SK-N-SH (cell line): ENCODE measurements at regions not wholly inside any gene's neighbourhood (a gene's known extent, or its start where the extent isn't known, plus 50 kb on each side); places are given as distances from the start of the nearest gene placed in this dataset.
"Not testable (repeated sequence)": the region's sequence is repeated elsewhere in the genome, so short reads cannot be mapped to it uniquely, and the experiment has no call there.

Source experiments
- CTCF ChIA-PET: fragments of 300-600, 350-600 bp; formaldehyde crosslinking; extraction: SDS; loops from one replicate; lab custom pipeline; 2021; lab: Yijun Ruan, JAX
- POLR2A ChIA-PET: fragments of 350-600 bp; sonication (Branson Sonifier 250); formaldehyde crosslinking; extraction: SDS; loops from one replicate; lab custom pipeline; 2020; ENCODE audit warnings: antibody characterized with exemption, inconsistent platforms; lab: Yijun Ruan, JAX
- DNase-seq: peaks from one replicate; pipeline ENCODE4 v3.0.0; 2012
- H2AFZ ChIP-seq: fragments of 200-600 bp; sonication (generic); 2 replicates; pipeline ENCODE4 v1.8.1; 2016; ENCODE audit warnings: antibody characterized with exemption, mild to moderate bottlenecking, low read depth
- H3F3A ChIP-seq: fragments of 200-600 bp; sonication (generic); replicated peaks from 2 replicates; pipeline ENCODE3; 2016; ENCODE audit warnings: antibody characterized with exemption, mild to moderate bottlenecking; ENCODE audit not compliant: insufficient read depth
- H3K27ac ChIP-seq, 2 experiments: fragments of 200-500 bp in 1 of 2; fragments of 200-600 bp in 1 of 2; sonication (Bioruptor generic) in 1 of 2; sonication (generic), shearing (Covaris generic) in 1 of 2; 2 replicates each; pipeline versions ENCODE4 v1.5.1 to v1.6.1; 2014 to 2016; ENCODE audit warnings: low read depth in 2 of 2, inconsistent platforms in 1 of 2, low read length in 1 of 2, mild to moderate bottlenecking in 1 of 2, mixed read lengths in 1 of 2
- H3K27me3 ChIP-seq: fragments of 200-600 bp; sonication (generic), shearing (Covaris generic); 2 replicates; pipeline ENCODE4 v1.6.1; 2016; ENCODE audit warnings: mixed run types; ENCODE audit not compliant: insufficient read depth
- H3K36me3 ChIP-seq, 2 experiments: fragments of 200-500 bp in 1 of 2; fragments of 200-600 bp in 1 of 2; sonication (Bioruptor generic) in 1 of 2; sonication (generic) in 1 of 2; replicated peaks in 1 of 2; 2 replicates each; pipeline versions ENCODE3 to v1.5.1; 2014 to 2016; ENCODE audit warnings: low read length in 1 of 2, mild to moderate bottlenecking in 1 of 2; ENCODE audit not compliant: insufficient read depth in 2 of 2, control insufficient read depth in 1 of 2
- H3K4me1 ChIP-seq, 2 experiments: fragments of 200-500 bp in 1 of 2; fragments of 200-600 bp in 1 of 2; sonication (Bioruptor generic) in 1 of 2; sonication (generic), shearing (Covaris generic) in 1 of 2; 2 replicates each; pipeline versions ENCODE4 v1.5.1 to v1.6.1; 2014 to 2016; ENCODE audit warnings: low read depth in 1 of 2, low read length in 1 of 2, mixed run types in 1 of 2; ENCODE audit not compliant: insufficient read depth in 2 of 2, control insufficient read depth in 1 of 2
- H3K4me2 ChIP-seq: fragments of 200-600 bp; sonication (generic), shearing (Covaris generic); 2 replicates; pipeline ENCODE4 v1.6.1; 2017; ENCODE audit warnings: mixed run types
- H3K4me3 ChIP-seq, 2 experiments: fragments of 200-500 bp in 1 of 2; fragments of 200-600 bp in 1 of 2; sonication (Bioruptor generic) in 1 of 2; sonication (generic), shearing (Covaris generic) in 1 of 2; 2 replicates each; pipeline versions ENCODE4 v1.5.1 to v1.8.1; 2014 to 2016; ENCODE audit warnings: low read depth in 2 of 2, inconsistent platforms in 1 of 2, low read length in 1 of 2, mild to moderate bottlenecking in 1 of 2, mixed read lengths in 1 of 2, moderate library complexity in 1 of 2
- H3K79me2 ChIP-seq: fragments of 200-600 bp; sonication (generic); 2 replicates; pipeline ENCODE4 v1.8.1; 2017; ENCODE audit warnings: mild to moderate bottlenecking; ENCODE audit not compliant: insufficient read depth
- H3K9ac ChIP-seq: fragments of 200-600 bp; sonication (generic); 2 replicates; pipeline ENCODE4 v1.6.1; 2017; ENCODE audit warnings: mixed run types
- H3K9me2 ChIP-seq: fragments of 200-600 bp; sonication (generic); 2 replicates; pipeline ENCODE4 v1.6.1; 2017; ENCODE audit warnings: mixed run types
- H3K9me3 ChIP-seq: fragments of 200-600 bp; sonication (generic); 2 replicates; pipeline ENCODE4 v1.6.1; 2017; ENCODE audit warnings: mixed run types, mild to moderate bottlenecking, moderate library complexity
- H4K20me1 ChIP-seq: fragments of 200-600 bp; sonication (generic); 2 replicates; pipeline ENCODE4 v1.6.1; 2017; ENCODE audit warnings: mild to moderate bottlenecking, mixed run types; ENCODE audit not compliant: insufficient read depth
- CHD2 ChIP-seq: fragments of 150-350 bp; IDR thresholded peaks from 2 replicates; pipeline ENCODE4 v1.6.1; 2018; ENCODE audit warnings: low read length; ENCODE audit not compliant: partially characterized antibody
- ELF1 ChIP-seq: IDR thresholded peaks from 2 replicates; pipeline ENCODE4 v1.4.0; 2012
- EP300 ChIP-seq, 2 experiments: IDR thresholded peaks; 2 replicates each; pipeline versions ENCODE4 v1.4.0 to v1.6.1; 2012; ENCODE audit warnings: borderline replicate concordance in 1 of 2, low read depth in 1 of 2, low read length in 1 of 2
- FOSL2 ChIP-seq: IDR thresholded peaks from 2 replicates; pipeline ENCODE4 v1.4.0; 2012; ENCODE audit warnings: low read depth, mild to moderate bottlenecking, moderate library complexity, borderline replicate concordance
- FOXJ3 ChIP-seq: sonication (generic); formaldehyde crosslinking; IDR thresholded peaks from 2 replicates; pipeline ENCODE4 v1.5.1; 2020; ENCODE audit warnings: mild to moderate bottlenecking, missing genetic modification reagents
- NFIC ChIP-seq: IDR thresholded peaks from 2 replicates; pipeline ENCODE4 v1.4.0; 2012; ENCODE audit warnings: borderline replicate concordance
- NRF1 ChIP-seq: IDR thresholded peaks from 2 replicates; pipeline ENCODE4 v1.6.1; 2012; ENCODE audit warnings: low read depth, mild to moderate bottlenecking, low read length
- POLR2AphosphoS5 ChIP-seq: IDR thresholded peaks from 2 replicates; pipeline ENCODE4 v1.6.1; 2012; ENCODE audit warnings: low read depth, low read length
- RCOR1 ChIP-seq: fragments of 150-350 bp; IDR thresholded peaks from 2 replicates; pipeline ENCODE4 v1.6.1; 2017; ENCODE audit warnings: antibody characterized with exemption, low read length
- SIN3A ChIP-seq: IDR thresholded peaks from 2 replicates; pipeline ENCODE4 v1.6.1; 2012; ENCODE audit warnings: low read depth, mild to moderate bottlenecking, low read length, moderate library complexity, borderline replicate concordance
- SMC3 ChIP-seq: IDR thresholded peaks from 2 replicates; pipeline ENCODE4 v1.6.1; 2012; ENCODE audit warnings: low read depth, low read length, improper control_type of control experiment
- TAF1 ChIP-seq: IDR thresholded peaks from 2 replicates; pipeline ENCODE4 v1.6.1; 2012; ENCODE audit warnings: low read depth, mild to moderate bottlenecking, low read length, moderate library complexity, borderline replicate concordance
- YY1 ChIP-seq: IDR thresholded peaks from 2 replicates; pipeline ENCODE4 v1.4.0; 2012; ENCODE audit warnings: low read depth, mild to moderate bottlenecking
- WGBS: methylation state at CpG from one replicate; pipeline ENCODE4 v1.1.6; 2017; ENCODE audit warnings: low lambda C conversion rate; 5-methylcytosine and 5-hydroxymethylcytosine counted together
- TF ChIP-seq, protein P1 (sequence below): fragments of 150-350 bp; IDR thresholded peaks from 2 replicates; pipeline ENCODE4 v1.6.1; 2017; ENCODE audit warnings: antibody characterized with exemption, low read length, low read depth, borderline replicate concordance

DNA sequence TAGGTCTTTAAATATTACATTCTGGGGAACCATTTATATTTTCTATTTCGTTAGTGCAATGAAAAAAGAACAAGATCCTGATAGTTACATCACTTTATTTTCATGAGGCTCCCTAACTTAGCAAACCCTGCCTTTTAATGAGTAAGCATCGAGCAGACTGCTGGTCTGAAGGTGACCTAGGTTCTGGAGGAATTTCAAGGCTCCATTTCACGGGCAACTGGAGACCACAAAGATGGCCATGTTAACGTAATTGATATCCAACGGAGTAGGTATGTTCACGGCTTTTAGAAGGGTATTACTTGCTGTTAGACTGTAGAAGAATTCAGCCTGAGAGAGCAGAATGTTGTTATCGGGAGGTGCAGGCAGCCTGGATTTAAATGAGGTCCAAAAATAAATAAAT, 1597.6 kb downstream of the EFNB2 start:
- Histone ChIP-seq H3K27ac (no peak overlapping the region), H3K9me3 (no peaks in the 10 kb centered on the region), H3F3A (no peaks in the 10 kb centered on the region), H4K20me1 (no peaks in the 10 kb centered on the region), H3K27me3 (no peaks in the 10 kb centered on the region), H3K9me2 (no peaks in the 10 kb centered on the region), H3K4me3 (no peak overlapping the region), H3K4me2 (no peak overlapping the region), H3K36me3 (no peaks in the 10 kb centered on the region), H3K4me1 (no peaks in the 10 kb centered on the region)
- CTCF ChIA-PET, result no interaction called here
- POLR2A ChIA-PET, result no interaction called here
- WGBS, result 33% methylated on average over 7 of the region's 7 CpGs
- no peak for DNase-seq
- TF ChIP-seq FOXJ3 (CRISPR knock-in tag) (no peak), FOSL2 (no peak), TAF1 (no peak), POLR2AphosphoS5 (no peak), NFIC (no peak), SMC3 (no peak), RCOR1 (no peak), YY1 (no peak), NRF1 (no peak), ELF1 (no peak)
- TF ChIP-seq, all 33 proteins: peak for 0
- H3K9ac ChIP-seq, result no peak overlapping the region
- H3K79me2 ChIP-seq, result no peaks in the 10 kb centered on the region
- H2AFZ ChIP-seq, result 0 out of 2 replicates have a peak overlapping the region, but pooled peaks have one; percentile 29

DNA sequence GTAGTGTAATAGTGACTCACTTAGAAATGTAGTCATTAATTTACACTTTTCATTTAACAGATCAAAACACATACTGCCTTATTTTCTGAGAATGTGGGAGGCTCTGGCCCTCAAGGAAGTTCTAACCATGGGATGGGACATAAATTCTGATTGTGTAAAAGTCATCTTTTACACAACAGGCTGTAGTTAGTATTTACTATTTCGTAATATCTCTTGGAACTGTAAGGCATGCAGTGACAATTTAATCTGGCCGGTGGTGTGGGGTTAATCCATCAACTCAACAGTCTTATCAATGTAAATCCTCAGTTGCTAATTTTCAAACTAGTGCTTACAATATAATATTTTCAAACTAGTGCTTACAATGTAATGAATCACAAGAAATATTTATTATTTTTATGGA, 1599.2 kb downstream of the EFNB2 start:
- Histone ChIP-seq H3K27ac (no peak overlapping the region), H3F3A (no peaks in the 10 kb centered on the region), H3K9ac (no peak overlapping the region), H3K4me1 (no peaks in the 10 kb centered on the region), H3K79me2 (no peaks in the 10 kb centered on the region), H3K4me2 (no peak overlapping the region), H3K9me3 (no peaks in the 10 kb centered on the region), H3K36me3 (no peaks in the 10 kb centered on the region), H3K27me3 (no peaks in the 10 kb centered on the region), H2AFZ (no peak overlapping the region), H3K4me3 (no peak overlapping the region), H3K9me2 (no peaks in the 10 kb centered on the region), H4K20me1 (no peaks in the 10 kb centered on the region)
- 46% methylated on average over 2 of the region's 2 CpGs for WGBS
- CTCF ChIA-PET, result no interaction called here
- POLR2A ChIA-PET, result no interaction called here
- no peak for DNase-seq
- TF ChIP-seq CHD2 (no peak), EP300 (IDR thresholded peaks at IDR 0.05; ENCODE audit: borderline replicate concordance in 1 of 2, low read depth in 1 of 2, low read length in 1 of 2) (no peak), RCOR1 (no peak), FOXJ3 (CRISPR knock-in tag) (no peak), SIN3A (no peak)
- TF ChIP-seq, protein P1, sequence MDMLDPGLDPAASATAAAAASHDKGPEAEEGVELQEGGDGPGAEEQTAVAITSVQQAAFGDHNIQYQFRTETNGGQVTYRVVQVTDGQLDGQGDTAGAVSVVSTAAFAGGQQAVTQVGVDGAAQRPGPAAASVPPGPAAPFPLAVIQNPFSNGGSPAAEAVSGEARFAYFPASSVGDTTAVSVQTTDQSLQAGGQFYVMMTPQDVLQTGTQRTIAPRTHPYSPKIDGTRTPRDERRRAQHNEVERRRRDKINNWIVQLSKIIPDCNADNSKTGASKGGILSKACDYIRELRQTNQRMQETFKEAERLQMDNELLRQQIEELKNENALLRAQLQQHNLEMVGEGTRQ, result no peak

DNA sequence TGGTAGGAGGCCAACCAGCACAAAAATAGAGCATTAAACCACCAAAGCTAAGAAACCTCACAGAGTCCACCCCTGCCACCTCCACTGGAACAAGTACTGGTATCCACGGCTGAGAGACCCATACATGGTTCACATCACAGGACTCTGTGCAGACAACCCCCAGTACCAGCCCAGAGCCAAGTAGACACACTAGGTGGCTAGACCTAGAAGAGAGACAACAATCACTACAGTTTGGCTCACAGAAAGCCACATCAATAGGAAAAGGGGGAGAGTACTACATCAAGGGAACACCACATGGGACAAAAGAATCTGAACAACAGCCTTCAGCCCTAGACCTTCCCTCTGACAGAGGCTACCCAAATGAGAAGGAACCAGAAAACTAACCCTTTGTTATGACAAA, 1614.9 kb downstream of the EFNB2 start:
- H2AFZ ChIP-seq, H3K9ac ChIP-seq, POLR2A ChIA-PET, H3K4me2 ChIP-seq, H3K4me1 ChIP-seq, H3F3A ChIP-seq, H3K4me3 ChIP-seq, H3K27ac ChIP-seq, H3K9me3 ChIP-seq, CTCF ChIA-PET, H3K36me3 ChIP-seq, H4K20me1 ChIP-seq, DNase-seq, H3K27me3 ChIP-seq, H3K79me2 ChIP-seq, H3K9me2 ChIP-seq: not testable (repeated sequence)
- 43% methylated on average over 1 of the region's 1 CpG for WGBS
